ENCODE measurements at regions not wholly inside any gene's neighbourhood (a gene's known extent, or its start where the extent isn't known, plus 50 kb on each side); places are given as distances from the start of the nearest gene placed in this dataset.
A peak's percentile ranks its signal among the peaks of the same experiment; 100 is the strongest.

GRCh38 chr6:167671977-167672687 lies 154.6 kb upstream of the AFDN start:
- Histone ChIP-seq H3K4me3 (ENCODE audit: low read length in 3 of 3) (no peak overlapping the region), H3K4me1 (ENCODE audit: control insufficient read depth in 3 of 3, insufficient read depth in 3 of 3, low read length in 3 of 3) (peaks cover 11 to 23% (median 20%) of the 10 kb centered on the region in 3 donors), H3K9ac (ENCODE audit: low read depth in 1 of 3, low read length in 3 of 3) (no peak overlapping the region), H3K9me3 (ENCODE audit: control insufficient read depth in 3 of 3, low read length in 3 of 3) (peaks cover 0 to 2% (median 0%) of the 10 kb centered on the region in 3 donors), H3K27me3 (ENCODE audit: control insufficient read depth in 3 of 3, insufficient read depth in 3 of 3, low read length in 3 of 3) (no peaks in the 10 kb centered on the region), H3K27ac (ENCODE audit: low read depth, low read length) (no peak overlapping the region), H3K36me3 (ENCODE audit: control insufficient read depth in 3 of 3, insufficient read depth in 3 of 3, low read length in 3 of 3) (no peaks in the 10 kb centered on the region)

- H3K27me3 ChIP-seq (ENCODE audit: control insufficient read depth in 3 of 3, insufficient read depth in 3 of 3, low read length in 3 of 3) = peaks cover 0 to under 1% (median 0%) of the 10 kb centered on the region in 3 donors
- no peak overlapping the region for H3K4me3 ChIP-seq (ENCODE audit: low read length in 3 of 3)
Measured at GRCh38 chr6:167672738-167673137, 154.0 kb upstream of the AFDN start.

DNA sequence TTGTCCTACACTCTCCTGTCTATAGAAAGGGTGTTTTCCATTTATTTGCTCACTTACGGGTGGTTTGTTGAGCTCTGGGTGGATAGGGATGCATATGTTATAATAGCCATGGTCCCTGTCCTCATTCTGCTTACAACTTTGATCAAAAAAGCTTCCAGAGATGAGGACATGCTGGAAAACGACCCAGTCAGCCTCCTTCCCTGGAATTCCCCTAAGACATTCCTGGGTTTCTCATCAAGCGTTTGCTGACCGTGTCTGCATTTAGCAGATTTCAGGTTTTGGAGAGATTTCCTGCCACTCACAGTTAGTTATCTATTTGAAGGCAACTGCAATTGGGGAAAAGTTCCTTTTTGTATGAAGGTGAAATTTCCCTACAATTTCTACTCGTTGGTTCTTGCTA lies 152.8 kb upstream of the AFDN start:
- H3K4me3 ChIP-seq (ENCODE audit: low read length in 3 of 3) = no peak overlapping the region
- H3K27ac ChIP-seq (ENCODE audit: low read depth, low read length) = no peak overlapping the region
- H3K4me1 ChIP-seq (ENCODE audit: control insufficient read depth in 3 of 3, insufficient read depth in 3 of 3, low read length in 3 of 3) = peaks cover 7 to 23% (median 20%) of the 10 kb centered on the region in 3 donors

More at GRCh38 chr6:167672738-167673137, 154.0 kb upstream of the AFDN start:
- peaks cover 0 to 2% (median 0%) of the 10 kb centered on the region in 3 donors for H3K9me3 ChIP-seq (ENCODE audit: control insufficient read depth in 3 of 3, low read length in 3 of 3)
- peaks cover 11 to 22% (median 21%) of the 10 kb centered on the region in 3 donors for H3K4me1 ChIP-seq (ENCODE audit: control insufficient read depth in 3 of 3, insufficient read depth in 3 of 3, low read length in 3 of 3)
- H3K27ac ChIP-seq (ENCODE audit: low read depth, low read length) = no peak overlapping the region
- H3K36me3 ChIP-seq (ENCODE audit: control insufficient read depth in 3 of 3, insufficient read depth in 3 of 3, low read length in 3 of 3) = no peaks in the 10 kb centered on the region
- no peak overlapping the region for H3K9ac ChIP-seq (ENCODE audit: low read depth in 1 of 3, low read length in 3 of 3)

DNA sequence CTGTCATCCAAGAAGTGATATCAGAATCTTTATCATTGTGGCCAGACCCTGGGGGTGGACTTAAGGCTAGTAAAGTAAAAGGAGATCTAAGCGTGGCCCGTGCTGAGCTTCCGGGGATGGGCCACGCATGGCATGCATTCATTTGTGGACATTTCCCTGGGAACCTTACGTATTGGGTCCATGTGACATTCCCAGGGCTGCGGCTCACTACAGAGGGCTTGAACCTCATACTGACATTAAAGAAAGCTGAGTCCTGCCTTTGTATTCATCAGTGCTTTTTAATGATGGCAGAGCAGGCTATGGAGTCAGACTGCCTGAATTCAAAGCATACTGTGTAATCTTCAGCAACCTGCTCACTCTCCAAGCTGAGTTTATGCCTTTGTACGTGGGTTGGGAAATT lies 152.2 kb upstream of the AFDN start:
- H3K9me3 ChIP-seq (ENCODE audit: control insufficient read depth in 3 of 3, low read length in 3 of 3) = peaks cover 0 to 2% (median 0%) of the 10 kb centered on the region in 3 donors
- no peaks in the 10 kb centered on the region for H3K36me3 ChIP-seq (ENCODE audit: control insufficient read depth in 3 of 3, insufficient read depth in 3 of 3, low read length in 3 of 3)
- H3K4me1 ChIP-seq (ENCODE audit: control insufficient read depth in 3 of 3, insufficient read depth in 3 of 3, low read length in 3 of 3) = peaks cover 7 to 26% (median 20%) of the 10 kb centered on the region in 3 donors
- H3K4me3 ChIP-seq (ENCODE audit: low read length in 3 of 3) = no peak overlapping the region
- no peak overlapping the region for H3K9ac ChIP-seq (ENCODE audit: low read depth in 1 of 3, low read length in 3 of 3)
- peaks cover 0 to 6% (median 5%) of the 10 kb centered on the region in 3 donors for H3K27me3 ChIP-seq (ENCODE audit: control insufficient read depth in 3 of 3, insufficient read depth in 3 of 3, low read length in 3 of 3)
- no peak overlapping the region for H3K27ac ChIP-seq (ENCODE audit: low read depth, low read length)

More for the DNA sequence above, 152.8 kb upstream of the AFDN start:
- H3K36me3 ChIP-seq (ENCODE audit: control insufficient read depth in 3 of 3, insufficient read depth in 3 of 3, low read length in 3 of 3) = no peaks in the 10 kb centered on the region
- peaks cover 0 to 2% (median 0%) of the 10 kb centered on the region in 3 donors for H3K9me3 ChIP-seq (ENCODE audit: control insufficient read depth in 3 of 3, low read length in 3 of 3)
- H3K9ac ChIP-seq (ENCODE audit: low read depth in 1 of 3, low read length in 3 of 3) = no peak overlapping the region
- H3K27me3 ChIP-seq (ENCODE audit: control insufficient read depth in 3 of 3, insufficient read depth in 3 of 3, low read length in 3 of 3) = peaks cover 0 to 6% (median 5%) of the 10 kb centered on the region in 3 donors

DNA sequence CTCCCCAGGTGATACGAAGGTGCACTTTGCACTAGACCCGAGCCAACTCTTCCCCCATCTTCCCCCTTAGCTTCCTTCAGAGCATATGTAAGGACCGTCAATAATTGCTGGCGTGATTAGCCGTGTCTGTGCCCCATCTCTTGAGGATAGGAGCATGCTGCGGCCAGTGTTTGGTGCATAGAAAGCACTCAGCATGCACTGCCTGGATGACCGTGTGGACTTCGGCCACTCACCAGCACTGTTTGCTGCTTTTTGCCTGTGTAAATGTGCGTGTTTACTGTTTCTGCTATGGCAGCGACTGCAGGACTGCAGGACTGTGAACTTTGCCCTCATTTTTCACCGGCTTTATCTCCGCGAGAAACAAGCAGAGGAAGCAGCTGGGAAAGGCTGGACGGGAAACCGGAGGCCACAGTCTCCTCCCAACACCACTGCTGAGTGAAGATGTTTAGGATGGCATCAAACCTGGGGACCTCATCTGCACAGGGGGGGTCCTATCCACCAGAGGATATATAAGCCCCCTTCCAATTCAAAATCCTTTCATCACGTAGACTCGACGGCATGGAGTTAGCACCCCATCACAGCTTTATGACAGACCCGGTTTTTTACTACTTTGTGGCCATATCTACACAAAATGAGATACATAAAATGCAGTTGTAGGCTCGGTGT lies 150.6 kb upstream of the AFDN start:
- Histone ChIP-seq H3K4me3 (ENCODE audit: low read length in 3 of 3) (no peak overlapping the region), H3K27ac (ENCODE audit: low read depth, low read length) (no peak overlapping the region), H3K9me3 (ENCODE audit: control insufficient read depth in 3 of 3, low read length in 3 of 3) (peaks cover 0 to 2% (median 0%) of the 10 kb centered on the region in 3 donors), H3K36me3 (ENCODE audit: control insufficient read depth in 3 of 3, insufficient read depth in 3 of 3, low read length in 3 of 3) (no peaks in the 10 kb centered on the region), H3K9ac (ENCODE audit: low read depth in 1 of 3, low read length in 3 of 3) (no peak overlapping the region), H3K4me1 (ENCODE audit: control insufficient read depth in 3 of 3, insufficient read depth in 3 of 3, low read length in 3 of 3) (peaks cover 7 to 26% (median 18%) of the 10 kb centered on the region in 3 donors), H3K27me3 (ENCODE audit: control insufficient read depth in 3 of 3, insufficient read depth in 3 of 3, low read length in 3 of 3) (peaks cover 0 to 9% (median 5%) of the 10 kb centered on the region in 3 donors)

- Histone ChIP-seq H3K9ac (ENCODE audit: low read depth in 1 of 3, low read length in 3 of 3) (no peak overlapping the region), H3K27ac (ENCODE audit: low read depth, low read length) (no peak overlapping the region), H3K36me3 (ENCODE audit: control insufficient read depth in 3 of 3, insufficient read depth in 3 of 3, low read length in 3 of 3) (no peaks in the 10 kb centered on the region), H3K4me3 (ENCODE audit: low read length in 3 of 3) (no peak overlapping the region), H3K4me1 (ENCODE audit: control insufficient read depth in 3 of 3, insufficient read depth in 3 of 3, low read length in 3 of 3) (peaks cover 7 to 30% (median 18%) of the 10 kb centered on the region in 3 donors), H3K9me3 (ENCODE audit: control insufficient read depth in 3 of 3, low read length in 3 of 3) (peaks cover 0 to 2% (median 0%) of the 10 kb centered on the region in 3 donors), H3K27me3 (ENCODE audit: control insufficient read depth in 3 of 3, insufficient read depth in 3 of 3, low read length in 3 of 3) (peaks cover 0 to 9% (median 5%) of the 10 kb centered on the region in 3 donors)
Measured at GRCh38 chr6:167676666-167677421, 149.9 kb upstream of the AFDN start.

- Histone ChIP-seq H3K27me3 (ENCODE audit: control insufficient read depth in 3 of 3, insufficient read depth in 3 of 3, low read length in 3 of 3) (peaks cover 0 to 9% (median 5%) of the 10 kb centered on the region in 3 donors), H3K36me3 (ENCODE audit: control insufficient read depth in 3 of 3, insufficient read depth in 3 of 3, low read length in 3 of 3) (no peaks in the 10 kb centered on the region), H3K4me3 (ENCODE audit: low read length in 3 of 3) (no peak overlapping the region), H3K4me1 (ENCODE audit: control insufficient read depth in 3 of 3, insufficient read depth in 3 of 3, low read length in 3 of 3) (peaks cover 7 to 36% (median 22%) of the 10 kb centered on the region in 3 donors), H3K9me3 (ENCODE audit: control insufficient read depth in 3 of 3, low read length in 3 of 3) (peaks cover 0 to under 1% (median 0%) of the 10 kb centered on the region in 3 donors), H3K27ac (ENCODE audit: low read depth, low read length) (no peak overlapping the region), H3K9ac (ENCODE audit: low read depth in 1 of 3, low read length in 3 of 3) (no peak overlapping the region)
Measured at GRCh38 chr6:167677422-167677789, 149.3 kb upstream of the AFDN start.

- H3K4me1 ChIP-seq (ENCODE audit: control insufficient read depth in 3 of 3, insufficient read depth in 3 of 3, low read length in 3 of 3) = peaks cover 16 to 46% (median 31%) of the 10 kb centered on the region in 3 donors
- H3K9ac ChIP-seq (ENCODE audit: low read depth in 1 of 3, low read length in 3 of 3) = peak overlapping the region in 1 of 3 donors; percentile 74
- peaks cover 0 to 9% (median 5%) of the 10 kb centered on the region in 3 donors for H3K27me3 ChIP-seq (ENCODE audit: control insufficient read depth in 3 of 3, insufficient read depth in 3 of 3, low read length in 3 of 3)
- H3K36me3 ChIP-seq (ENCODE audit: control insufficient read depth in 3 of 3, insufficient read depth in 3 of 3, low read length in 3 of 3) = no peaks in the 10 kb centered on the region
- peak overlapping the region; percentile 52 to 63 (median 53) for H3K4me3 ChIP-seq (ENCODE audit: low read length in 3 of 3)
- H3K9me3 ChIP-seq (ENCODE audit: control insufficient read depth in 3 of 3, low read length in 3 of 3) = no peaks in the 10 kb centered on the region
- H3K27ac ChIP-seq (ENCODE audit: low read depth, low read length) = no peak overlapping the region
Measured at GRCh38 chr6:167678102-167679101, 148.3 kb upstream of the AFDN start.

Data from skeletal muscle tissue (tissue), 3 donors.